ENCODE measurements at regions not wholly inside any gene's neighbourhood (a gene's known extent, or its start where the extent isn't known, plus 50 kb on each side); places are given as distances from the start of the nearest gene placed in this dataset.
"Not testable (repeated sequence)": the region's sequence is repeated elsewhere in the genome, so short reads cannot be mapped to it uniquely, and the experiment has no call there.

GRCh38 chr13:62453761-62454160 is 1038.1 kb upstream of the PCDH20 start:
- in situ Hi-C loops (cut with HindIII; ENCODE audit: extremely low pct_ligation_motif_present, low pct_unique_long_range_greater_than_20kb) (no loop called here), intact Hi-C loops (cut with micrococcal nuclease; ENCODE audit: unreplicated experiment) (no loop called here)
- Histone ChIP-seq H3K9me3 (ENCODE audit: low read length) (no peaks in the 10 kb centered on the region), H2AFZ (ENCODE audit: low read length) (no peak overlapping the region), H4K20me1 (ENCODE audit: insufficient read depth, low read length) (no peaks in the 10 kb centered on the region), H3K4me2 (ENCODE audit: low read depth, low read length) (no peak overlapping the region), H3K4me3 (replicated peaks in 1 of 3; ENCODE audit: insufficient read depth in 1 of 3, low read depth in 2 of 3, low read length in 3 of 3) (no peak overlapping the region), H3K27ac (ENCODE audit: extremely low read length, insufficient read depth, low read length) (no peak overlapping the region), H3K9ac (ENCODE audit: insufficient read depth, low read depth, low read length) (no peak overlapping the region), H3K36me3 (replicated peaks in 1 of 2; ENCODE audit: control insufficient read depth in 1 of 2, insufficient read depth in 2 of 2, low read length in 2 of 2) (no peaks in the 10 kb centered on the region), H3K27me3 (ENCODE audit: control insufficient read depth in 1 of 2, insufficient read depth in 2 of 2, low read length in 2 of 2) (no peaks in the 10 kb centered on the region), H3K4me1 (ENCODE audit: insufficient read depth, low read length) (no peaks in the 10 kb centered on the region), H3K79me2 (ENCODE audit: insufficient read depth, low read length) (no peaks in the 10 kb centered on the region)
- CTCF ChIA-PET (ENCODE audit: low intra/inter-chr PET ratio, low total read pairs): no interaction called here
- DNase-seq (ENCODE audit: low spot score) (no peak), FAIRE-seq (no peak), ATAC-seq (no peak; the same call in 1 of the 3 replicates)
- WGBS (ENCODE audit: low lambda C conversion rate): 0% methylated on average over 2 of the region's 2 CpGs
- POLR2A ChIA-PET: no interaction called here
- no TSS peak for BruUV-seq (replicated peaks)
- TF ChIP-seq NR0B2 (CRISPR knock-in tag; IDR thresholded peaks at IDR 0.05) (no peak), ZKSCAN8 (CRISPR knock-in tag; IDR thresholded peaks at IDR 0.05; ENCODE audit: borderline replicate concordance) (no peak)

- ChIA-PET POLR2A (no interaction called here), CTCF (ENCODE audit: low intra/inter-chr PET ratio, low total read pairs) (no interaction called here)
- under 1% methylated on average over 5 of the region's 5 CpGs for WGBS (ENCODE audit: low lambda C conversion rate)
- Histone ChIP-seq H3K9me3 (ENCODE audit: low read length) (no peaks in the 10 kb centered on the region), H3K27ac (ENCODE audit: extremely low read length, insufficient read depth, low read length) (no peak overlapping the region), H3K36me3 (replicated peaks in 1 of 2; ENCODE audit: control insufficient read depth in 1 of 2, insufficient read depth in 2 of 2, low read length in 2 of 2) (no peaks in the 10 kb centered on the region), H3K27me3 (ENCODE audit: control insufficient read depth in 1 of 2, insufficient read depth in 2 of 2, low read length in 2 of 2) (no peaks in the 10 kb centered on the region), H3K79me2 (ENCODE audit: insufficient read depth, low read length) (no peaks in the 10 kb centered on the region), H3K4me2 (ENCODE audit: low read depth, low read length) (no peak overlapping the region), H3K9ac (ENCODE audit: insufficient read depth, low read depth, low read length) (no peak overlapping the region), H3K4me3 (replicated peaks in 1 of 3; ENCODE audit: insufficient read depth in 1 of 3, low read depth in 2 of 3, low read length in 3 of 3) (no peak overlapping the region), H2AFZ (ENCODE audit: low read length) (no peak overlapping the region), H4K20me1 (ENCODE audit: insufficient read depth, low read length) (no peaks in the 10 kb centered on the region), H3K4me1 (ENCODE audit: insufficient read depth, low read length) (no peaks in the 10 kb centered on the region)
- intact Hi-C loops (cut with micrococcal nuclease; ENCODE audit: unreplicated experiment) (no loop called here), in situ Hi-C loops (cut with HindIII; ENCODE audit: extremely low pct_ligation_motif_present, low pct_unique_long_range_greater_than_20kb) (no loop called here)
- no TSS peak for BruUV-seq (replicated peaks)
- DNase-seq (ENCODE audit: low spot score) (no peak), ATAC-seq (no peak), FAIRE-seq (no peak)
- TF ChIP-seq GPBP1L1 (CRISPR knock-in tag; IDR thresholded peaks at IDR 0.05) (no peak), JDP2 (CRISPR knock-in tag; IDR thresholded peaks at IDR 0.05; ENCODE audit: borderline replicate concordance) (no peak), ZNF775 (CRISPR knock-in tag; IDR thresholded peaks at IDR 0.05; ENCODE audit: borderline replicate concordance) (no peak), PHF5A (CRISPR knock-in tag; IDR thresholded peaks at IDR 0.05; ENCODE audit: low read depth, unreplicated experiment) (no peak), ZSCAN9 (CRISPR knock-in tag; IDR thresholded peaks at IDR 0.05; ENCODE audit: borderline replicate concordance) (no peak)
Measured at GRCh38 chr13:62450759-62451158, 1035.1 kb upstream of the PCDH20 start.

GRCh38 chr13:62447771-62448382 is 1032.2 kb upstream of the PCDH20 start:
- DNase-seq (ENCODE audit: low spot score); in situ Hi-C loops (cut with HindIII; ENCODE audit: extremely low pct_ligation_motif_present, low pct_unique_long_range_greater_than_20kb): not testable (repeated sequence)
- WGBS (ENCODE audit: low lambda C conversion rate): no CpG with 5 or more reads among the region's 39 CpGs

More at GRCh38 chr13:62447771-62448382, 1032.2 kb upstream of the PCDH20 start:
- H3K36me3 ChIP-seq (replicated peaks in 1 of 2; ENCODE audit: control insufficient read depth in 1 of 2, insufficient read depth in 2 of 2, low read length in 2 of 2); H3K9ac ChIP-seq (ENCODE audit: insufficient read depth, low read depth, low read length); FAIRE-seq; BruUV-seq (replicated peaks); intact Hi-C loops (cut with micrococcal nuclease; ENCODE audit: unreplicated experiment); H3K4me2 ChIP-seq (ENCODE audit: low read depth, low read length); H4K20me1 ChIP-seq (ENCODE audit: insufficient read depth, low read length); ATAC-seq; H3K79me2 ChIP-seq (ENCODE audit: insufficient read depth, low read length); H3K27ac ChIP-seq (ENCODE audit: extremely low read length, insufficient read depth, low read length); H3K9me3 ChIP-seq (ENCODE audit: low read length); H3K4me3 ChIP-seq (replicated peaks in 1 of 3; ENCODE audit: insufficient read depth in 1 of 3, low read depth in 2 of 3, low read length in 3 of 3); POLR2A ChIA-PET; H3K27me3 ChIP-seq (ENCODE audit: control insufficient read depth in 1 of 2, insufficient read depth in 2 of 2, low read length in 2 of 2); H3K4me1 ChIP-seq (ENCODE audit: insufficient read depth, low read length); CTCF ChIA-PET (ENCODE audit: low intra/inter-chr PET ratio, low total read pairs); H2AFZ ChIP-seq (ENCODE audit: low read length): not testable (repeated sequence)
